NCI-H460 (cell line): ENCODE measurements at regions not wholly inside any gene's neighbourhood (a gene's known extent, or its start where the extent isn't known, plus 50 kb on each side); places are given as distances from the start of the nearest gene placed in this dataset.
"Not testable (repeated sequence)": the region's sequence is repeated elsewhere in the genome, so short reads cannot be mapped to it uniquely, and the experiment has no call there.

Experiments used
- DNase-seq: peaks from one replicate; pipeline ENCODE4 v3.0.0-alpha.2; 2016; ENCODE audit warnings: low read depth; ENCODE audit errors: extremely low read depth

- DNase-seq, result no peak
Observed at GRCh38 chr10:108582888-108583287, 1340.4 kb downstream of the XPNPEP1 start.

- DNase-seq, result no peak
Observed at GRCh38 chr10:108582387-108582786, 1340.9 kb downstream of the XPNPEP1 start.

GRCh38 chr10:108578258-108578657 is 1345.1 kb downstream of the XPNPEP1 start:
- no peak for DNase-seq

- no peak for DNase-seq
Observed at GRCh38 chr10:108574233-108574632, 1349.1 kb downstream of the XPNPEP1 start.

GRCh38 chr10:108568824-108569223 is 1354.5 kb downstream of the XPNPEP1 start:
- no peak for DNase-seq

GRCh38 chr10:108567899-108568752 is 1355.2 kb downstream of the XPNPEP1 start:
- DNase-seq, result no peak

- DNase-seq, result no peak
Observed at GRCh38 chr10:108566316-108567107, 1356.8 kb downstream of the XPNPEP1 start.

GRCh38 chr10:108562105-108562504 is 1361.2 kb downstream of the XPNPEP1 start:
- DNase-seq, result no peak

- DNase-seq, result no peak
Observed at GRCh38 chr10:108561649-108562048, 1361.7 kb downstream of the XPNPEP1 start.

- DNase-seq, result no peak
Observed at GRCh38 chr10:108560488-108560887, 1362.8 kb downstream of the XPNPEP1 start.

GRCh38 chr10:108556186-108556585 is 1367.1 kb downstream of the XPNPEP1 start:
- no peak for DNase-seq

GRCh38 chr10:108545921-108546320 is 1377.4 kb downstream of the XPNPEP1 start:
- no peak for DNase-seq

GRCh38 chr10:108544500-108545120 is 1378.7 kb downstream of the XPNPEP1 start:
- DNase-seq, result peak; percentile 42

GRCh38 chr10:108533551-108533950 is 1369.0 kb upstream of the SORCS1 start:
- not testable (repeated sequence) for DNase-seq

- no peak for DNase-seq
Observed at GRCh38 chr10:108523016-108523800, 1358.7 kb upstream of the SORCS1 start.

GRCh38 chr10:108521827-108522492 is 1357.5 kb upstream of the SORCS1 start:
- DNase-seq, result no peak

GRCh38 chr10:108515821-108516220 is 1351.3 kb upstream of the SORCS1 start:
- no peak for DNase-seq

GRCh38 chr10:108500396-108500795 is 1335.9 kb upstream of the SORCS1 start:
- DNase-seq, result no peak

GRCh38 chr10:108496106-108496505 is 1331.6 kb upstream of the SORCS1 start:
- no peak for DNase-seq

- DNase-seq, result no peak
Observed at GRCh38 chr10:108490944-108491343, 1326.4 kb upstream of the SORCS1 start.
